GM23338 (cell line): ENCODE measurements at regions not wholly inside any gene's neighbourhood (a gene's known extent, or its start where the extent isn't known, plus 50 kb on each side); places are given as distances from the start of the nearest gene placed in this dataset.

Experiments
- ATAC-seq: fragments of 200-7000 bp; cut with Tn5 transposase; 3 replicates; pipeline ENCODE4 v1.9.1; 2020
- DNase-seq: peaks from one replicate; pipeline ENCODE4 v3.0.0-alpha.2; 2015; ENCODE audit warnings: low spot score
- H2AFZ ChIP-seq: fragments of 200-600 bp; sonication (generic); 2 replicates; pipeline ENCODE4 v1.8.0; 2016; ENCODE audit warnings: antibody characterized with exemption, mild to moderate bottlenecking, moderate library complexity
- H3F3A ChIP-seq: fragments of 200-600 bp; sonication (generic); replicated peaks from 2 replicates; pipeline ENCODE4 v1.8.0; 2017; ENCODE audit warnings: antibody characterized with exemption, mixed run types, low read depth
- H3K27ac ChIP-seq: fragments of 200-600 bp; sonication (generic); 2 replicates; pipeline ENCODE4 v1.6.1; 2016; ENCODE audit warnings: low read depth
- H3K27me3 ChIP-seq: fragments of 200-600 bp; sonication (generic); 2 replicates; pipeline ENCODE4 v1.8.0; 2016; ENCODE audit warnings: mild to moderate bottlenecking, mixed run types, moderate library complexity; ENCODE audit not compliant: insufficient read depth
- H3K36me3 ChIP-seq: fragments of 200-600 bp; sonication (generic); 2 replicates; pipeline ENCODE4 v1.8.0; 2016; ENCODE audit warnings: mild to moderate bottlenecking; ENCODE audit not compliant: insufficient read depth
- H3K4me1 ChIP-seq: fragments of 200-600 bp; sonication (generic); 2 replicates; pipeline ENCODE4 v1.8.0; 2016; ENCODE audit warnings: mild to moderate bottlenecking, moderate library complexity; ENCODE audit not compliant: insufficient read depth
- H3K4me2 ChIP-seq: fragments of 200-600 bp; sonication (generic); 2 replicates; pipeline ENCODE4 v1.7.1; 2017; ENCODE audit warnings: mixed run types
- H3K4me3 ChIP-seq: fragments of 200-600 bp; sonication (generic); 2 replicates; pipeline ENCODE4 v1.6.1; 2016; ENCODE audit warnings: mixed run types
- H3K79me2 ChIP-seq: fragments of 200-600 bp; sonication (generic); replicated peaks from 2 replicates; pipeline ENCODE4 v1.8.0; 2017; ENCODE audit warnings: mild to moderate bottlenecking; ENCODE audit not compliant: insufficient read depth
- H3K9me2 ChIP-seq: fragments of 200-600 bp; sonication (generic); 2 replicates; pipeline ENCODE4 v1.8.0; 2017; ENCODE audit not compliant: insufficient read depth
- H4K20me1 ChIP-seq: fragments of 200-600 bp; sonication (generic); replicated peaks from 2 replicates; pipeline ENCODE4 v1.8.0; 2017; ENCODE audit warnings: mild to moderate bottlenecking; ENCODE audit not compliant: insufficient read depth
- H3K27ac Mint-ChIP-seq: 2 replicates; pipeline ENCODE4 v1.8.0; 2020; ENCODE audit warnings: inconsistent platforms, mild to moderate bottlenecking, moderate library complexity, mixed read lengths
- H3K27me3 Mint-ChIP-seq: 3 replicates; pipeline ENCODE4 v1.8.0; 2022; ENCODE audit warnings: low read depth, mild to moderate bottlenecking, moderate library complexity, mixed read lengths, inconsistent platforms; ENCODE audit not compliant: insufficient read depth, poor library complexity
- H3K36me3 Mint-ChIP-seq: 3 replicates; pipeline ENCODE4 v1.8.0; 2021; ENCODE audit warnings: low read depth, mild to moderate bottlenecking, inconsistent platforms, moderate library complexity, mixed read lengths
- H3K4me1 Mint-ChIP-seq: 3 replicates; pipeline ENCODE4 v1.8.0; 2020; ENCODE audit warnings: mild to moderate bottlenecking, inconsistent platforms, mixed read lengths
- H3K4me3 Mint-ChIP-seq: 3 replicates; pipeline ENCODE4 v1.8.0; 2021; ENCODE audit warnings: moderate library complexity, mild to moderate bottlenecking, inconsistent platforms, mixed read lengths
- H3K9me3 Mint-ChIP-seq: 3 replicates; pipeline ENCODE4 v1.8.0; 2020; ENCODE audit warnings: moderate library complexity, mild to moderate bottlenecking, inconsistent platforms, mixed read lengths
- CREB1 ChIP-seq: fragments of 250-450 bp; sonication (Bioruptor Pico); IDR thresholded peaks from 2 replicates; pipeline ENCODE4 v1.5.0; 2020; ENCODE audit warnings: low read depth, mild to moderate bottlenecking, moderate library complexity
- ETS1 ChIP-seq: IDR thresholded peaks from 2 replicates; pipeline ENCODE4 v1.6.1; 2016; ENCODE audit warnings: antibody characterized with exemption
- EZH2 ChIP-seq: fragments of 200-600 bp; sonication (generic); IDR thresholded peaks from one replicate; pipeline ENCODE4 v1.8.0; 2017; ENCODE audit warnings: antibody characterized with exemption, mild to moderate bottlenecking, low read depth; ENCODE audit not compliant: unreplicated experiment
- EZH2phosphoT487 ChIP-seq: fragments of 200-600 bp; sonication (generic); IDR thresholded peaks from one replicate; pipeline ENCODE4 v1.8.1; 2018; ENCODE audit warnings: antibody characterized with exemption; ENCODE audit not compliant: unreplicated experiment
- NANOG ChIP-seq: IDR thresholded peaks from 2 replicates; pipeline ENCODE4 v1.6.1; 2016; ENCODE audit warnings: antibody characterized with exemption, borderline replicate concordance
- POLR2AphosphoS5 ChIP-seq: IDR thresholded peaks from 2 replicates; pipeline ENCODE4 v1.6.1; 2016; ENCODE audit warnings: antibody characterized with exemption, low read depth
- STAT1 ChIP-seq: IDR thresholded peaks from one replicate; pipeline ENCODE4 v1.6.1; 2016; ENCODE audit warnings: antibody characterized with exemption; ENCODE audit not compliant: unreplicated experiment
- ZNF114 ChIP-seq: fragments of 250-450 bp; sonication (Bioruptor Pico); IDR thresholded peaks from 2 replicates; pipeline ENCODE4 v1.5.0; 2020; ENCODE audit warnings: mild to moderate bottlenecking, moderate library complexity
- TF ChIP-seq, protein P1 (sequence below): IDR thresholded peaks from one replicate; pipeline ENCODE4 v1.6.1; 2018; ENCODE audit warnings: antibody characterized with exemption; ENCODE audit not compliant: unreplicated experiment
- TF ChIP-seq, protein P2 (sequence below): fragments of 250-450 bp; sonication (Bioruptor Pico); IDR thresholded peaks from 2 replicates; pipeline ENCODE4 v1.5.0; 2020; ENCODE audit warnings: mild to moderate bottlenecking, moderate library complexity

DNA sequence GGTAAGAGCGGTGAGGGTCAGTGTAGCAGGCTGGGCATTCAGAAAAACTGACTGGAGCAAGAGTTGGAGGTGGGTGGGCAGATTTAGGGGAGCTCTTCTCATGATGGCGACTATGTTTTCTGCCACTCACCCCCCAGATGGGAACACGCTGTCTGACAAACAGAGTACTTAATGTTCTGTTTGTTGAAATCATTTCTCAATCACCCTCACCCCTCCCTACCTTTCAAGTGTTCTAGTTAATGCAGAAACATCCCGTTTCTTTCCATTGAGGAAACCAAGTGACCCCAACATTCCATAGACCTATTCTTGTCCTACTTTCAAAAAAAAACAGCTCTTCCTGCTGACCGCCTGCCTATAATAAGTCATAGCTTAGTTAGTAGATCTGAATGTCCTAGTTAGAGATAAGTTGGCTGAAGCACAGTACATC is 132.5 kb upstream of the NEDD9 start:
- Histone ChIP-seq H3K79me2 (no peaks in the 10 kb centered on the region), H3K4me3 (no peak overlapping the region), H3F3A (no peaks in the 10 kb centered on the region), H3K27ac (no peak overlapping the region), H3K4me1 (0 out of 2 replicates have a peak, but pooled peaks cover 3% of the 10 kb centered on the region), H3K4me2 (no peak overlapping the region), H3K36me3 (no peaks in the 10 kb centered on the region), H2AFZ (no peak overlapping the region), H4K20me1 (no peaks in the 10 kb centered on the region), H3K27me3 (no peaks in the 10 kb centered on the region), H3K9me2 (no peaks in the 10 kb centered on the region)
- no peaks in the 10 kb centered on the region; the same call in 2 of the 3 replicates for H3K36me3 Mint-ChIP-seq
- ATAC-seq (no peak), DNase-seq (no peak)
- no peak overlapping the region for H3K27ac Mint-ChIP-seq
- H3K27me3 Mint-ChIP-seq = no peaks in the 10 kb centered on the region
- TF ChIP-seq STAT1 (no peak), CREB1 (CRISPR knock-in tag) (no peak), NANOG (no peak), ZNF114 (CRISPR knock-in tag) (no peak), POLR2AphosphoS5 (no peak), ETS1 (no peak), EZH2 (no peak), EZH2phosphoT487 (no peak)
- TF ChIP-seq, protein P1, sequence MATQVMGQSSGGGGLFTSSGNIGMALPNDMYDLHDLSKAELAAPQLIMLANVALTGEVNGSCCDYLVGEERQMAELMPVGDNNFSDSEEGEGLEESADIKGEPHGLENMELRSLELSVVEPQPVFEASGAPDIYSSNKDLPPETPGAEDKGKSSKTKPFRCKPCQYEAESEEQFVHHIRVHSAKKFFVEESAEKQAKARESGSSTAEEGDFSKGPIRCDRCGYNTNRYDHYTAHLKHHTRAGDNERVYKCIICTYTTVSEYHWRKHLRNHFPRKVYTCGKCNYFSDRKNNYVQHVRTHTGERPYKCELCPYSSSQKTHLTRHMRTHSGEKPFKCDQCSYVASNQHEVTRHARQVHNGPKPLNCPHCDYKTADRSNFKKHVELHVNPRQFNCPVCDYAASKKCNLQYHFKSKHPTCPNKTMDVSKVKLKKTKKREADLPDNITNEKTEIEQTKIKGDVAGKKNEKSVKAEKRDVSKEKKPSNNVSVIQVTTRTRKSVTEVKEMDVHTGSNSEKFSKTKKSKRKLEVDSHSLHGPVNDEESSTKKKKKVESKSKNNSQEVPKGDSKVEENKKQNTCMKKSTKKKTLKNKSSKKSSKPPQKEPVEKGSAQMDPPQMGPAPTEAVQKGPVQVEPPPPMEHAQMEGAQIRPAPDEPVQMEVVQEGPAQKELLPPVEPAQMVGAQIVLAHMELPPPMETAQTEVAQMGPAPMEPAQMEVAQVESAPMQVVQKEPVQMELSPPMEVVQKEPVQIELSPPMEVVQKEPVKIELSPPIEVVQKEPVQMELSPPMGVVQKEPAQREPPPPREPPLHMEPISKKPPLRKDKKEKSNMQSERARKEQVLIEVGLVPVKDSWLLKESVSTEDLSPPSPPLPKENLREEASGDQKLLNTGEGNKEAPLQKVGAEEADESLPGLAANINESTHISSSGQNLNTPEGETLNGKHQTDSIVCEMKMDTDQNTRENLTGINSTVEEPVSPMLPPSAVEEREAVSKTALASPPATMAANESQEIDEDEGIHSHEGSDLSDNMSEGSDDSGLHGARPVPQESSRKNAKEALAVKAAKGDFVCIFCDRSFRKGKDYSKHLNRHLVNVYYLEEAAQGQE = no peak
- TF ChIP-seq, protein P2, sequence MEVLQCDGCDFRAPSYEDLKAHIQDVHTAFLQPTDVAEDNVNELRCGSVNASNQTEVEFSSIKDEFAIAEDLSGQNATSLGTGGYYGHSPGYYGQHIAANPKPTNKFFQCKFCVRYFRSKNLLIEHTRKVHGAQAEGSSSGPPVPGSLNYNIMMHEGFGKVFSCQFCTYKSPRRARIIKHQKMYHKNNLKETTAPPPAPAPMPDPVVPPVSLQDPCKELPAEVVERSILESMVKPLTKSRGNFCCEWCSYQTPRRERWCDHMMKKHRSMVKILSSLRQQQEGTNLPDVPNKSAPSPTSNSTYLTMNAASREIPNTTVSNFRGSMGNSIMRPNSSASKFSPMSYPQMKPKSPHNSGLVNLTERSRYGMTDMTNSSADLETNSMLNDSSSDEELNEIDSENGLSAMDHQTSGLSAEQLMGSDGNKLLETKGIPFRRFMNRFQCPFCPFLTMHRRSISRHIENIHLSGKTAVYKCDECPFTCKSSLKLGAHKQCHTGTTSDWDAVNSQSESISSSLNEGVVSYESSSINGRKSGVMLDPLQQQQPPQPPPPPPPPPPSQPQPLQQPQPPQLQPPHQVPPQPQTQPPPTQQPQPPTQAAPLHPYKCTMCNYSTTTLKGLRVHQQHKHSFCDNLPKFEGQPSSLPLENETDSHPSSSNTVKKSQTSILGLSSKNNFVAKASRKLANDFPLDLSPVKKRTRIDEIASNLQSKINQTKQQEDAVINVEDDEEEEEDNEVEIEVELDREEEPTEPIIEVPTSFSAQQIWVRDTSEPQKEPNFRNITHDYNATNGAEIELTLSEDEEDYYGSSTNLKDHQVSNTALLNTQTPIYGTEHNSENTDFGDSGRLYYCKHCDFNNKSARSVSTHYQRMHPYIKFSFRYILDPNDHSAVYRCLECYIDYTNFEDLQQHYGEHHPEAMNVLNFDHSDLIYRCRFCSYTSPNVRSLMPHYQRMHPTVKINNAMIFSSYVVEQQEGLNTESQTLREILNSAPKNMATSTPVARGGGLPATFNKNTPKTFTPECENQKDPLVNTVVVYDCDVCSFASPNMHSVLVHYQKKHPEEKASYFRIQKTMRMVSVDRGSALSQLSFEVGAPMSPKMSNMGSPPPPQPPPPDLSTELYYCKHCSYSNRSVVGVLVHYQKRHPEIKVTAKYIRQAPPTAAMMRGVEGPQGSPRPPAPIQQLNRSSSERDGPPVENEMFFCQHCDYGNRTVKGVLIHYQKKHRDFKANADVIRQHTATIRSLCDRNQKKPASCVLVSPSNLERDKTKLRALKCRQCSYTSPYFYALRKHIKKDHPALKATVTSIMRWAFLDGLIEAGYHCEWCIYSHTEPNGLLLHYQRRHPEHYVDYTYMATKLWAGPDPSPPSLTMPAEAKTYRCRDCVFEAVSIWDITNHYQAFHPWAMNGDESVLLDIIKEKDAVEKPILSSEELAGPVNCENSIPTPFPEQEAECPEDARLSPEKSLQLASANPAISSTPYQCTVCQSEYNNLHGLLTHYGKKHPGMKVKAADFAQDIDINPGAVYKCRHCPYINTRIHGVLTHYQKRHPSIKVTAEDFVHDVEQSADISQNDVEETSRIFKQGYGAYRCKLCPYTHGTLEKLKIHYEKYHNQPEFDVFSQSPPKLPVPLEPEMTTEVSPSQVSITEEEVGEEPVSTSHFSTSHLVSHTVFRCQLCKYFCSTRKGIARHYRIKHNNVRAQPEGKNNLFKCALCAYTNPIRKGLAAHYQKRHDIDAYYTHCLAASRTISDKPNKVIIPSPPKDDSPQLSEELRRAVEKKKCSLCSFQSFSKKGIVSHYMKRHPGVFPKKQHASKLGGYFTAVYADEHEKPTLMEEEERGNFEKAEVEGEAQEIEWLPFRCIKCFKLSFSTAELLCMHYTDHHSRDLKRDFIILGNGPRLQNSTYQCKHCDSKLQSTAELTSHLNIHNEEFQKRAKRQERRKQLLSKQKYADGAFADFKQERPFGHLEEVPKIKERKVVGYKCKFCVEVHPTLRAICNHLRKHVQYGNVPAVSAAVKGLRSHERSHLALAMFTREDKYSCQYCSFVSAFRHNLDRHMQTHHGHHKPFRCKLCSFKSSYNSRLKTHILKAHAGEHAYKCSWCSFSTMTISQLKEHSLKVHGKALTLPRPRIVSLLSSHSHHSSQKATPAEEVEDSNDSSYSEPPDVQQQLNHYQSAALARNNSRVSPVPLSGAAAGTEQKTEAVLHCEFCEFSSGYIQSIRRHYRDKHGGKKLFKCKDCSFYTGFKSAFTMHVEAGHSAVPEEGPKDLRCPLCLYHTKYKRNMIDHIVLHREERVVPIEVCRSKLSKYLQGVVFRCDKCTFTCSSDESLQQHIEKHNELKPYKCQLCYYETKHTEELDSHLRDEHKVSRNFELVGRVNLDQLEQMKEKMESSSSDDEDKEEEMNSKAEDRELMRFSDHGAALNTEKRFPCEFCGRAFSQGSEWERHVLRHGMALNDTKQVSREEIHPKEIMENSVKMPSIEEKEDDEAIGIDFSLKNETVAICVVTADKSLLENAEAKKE = no peak
- H3K4me3 Mint-ChIP-seq = no peak overlapping the region
- peaks cover 9% of the 10 kb centered on the region; the same call in 2 of the 3 replicates for H3K4me1 Mint-ChIP-seq
- H3K9me3 Mint-ChIP-seq = no peaks in the 10 kb centered on the region; the same call in 2 of the 3 replicates
